ENCODE measurements at regions not wholly inside any gene's neighbourhood (a gene's known extent, or its start where the extent isn't known, plus 50 kb on each side); places are given as distances from the start of the nearest gene placed in this dataset.
A peak's percentile ranks its signal among the peaks of the same experiment; 100 is the strongest.

GRCh38 chr18:5640939-5641338, 97.1 kb upstream of the EPB41L3 start:
- DNase-seq (ENCODE audit: low spot score): no peak

- DNase-seq (ENCODE audit: low spot score): no peak
Measured at GRCh38 chr18:5639131-5639530, 95.3 kb upstream of the EPB41L3 start.

DNA sequence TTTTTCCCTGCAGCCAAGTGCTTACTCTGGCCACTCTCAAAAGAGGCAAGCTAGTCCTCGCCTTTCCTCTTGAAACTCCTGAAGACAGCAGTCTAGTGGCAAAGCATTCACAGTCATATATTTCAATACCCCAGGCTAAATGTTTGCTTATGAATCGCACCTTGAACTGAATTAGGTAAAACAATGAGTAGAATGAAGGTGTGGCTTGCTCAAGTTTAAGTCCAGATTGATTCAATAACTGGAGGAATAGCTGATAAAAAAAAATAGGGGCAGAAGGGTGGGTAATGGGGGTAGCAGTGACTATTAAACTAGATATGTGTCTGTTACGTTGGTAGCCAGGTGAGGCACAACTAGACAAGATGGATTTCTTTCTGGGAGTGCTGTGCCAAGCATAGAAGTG, 88.2 kb upstream of the EPB41L3 start:
- no peak for DNase-seq (ENCODE audit: low spot score)

DNA sequence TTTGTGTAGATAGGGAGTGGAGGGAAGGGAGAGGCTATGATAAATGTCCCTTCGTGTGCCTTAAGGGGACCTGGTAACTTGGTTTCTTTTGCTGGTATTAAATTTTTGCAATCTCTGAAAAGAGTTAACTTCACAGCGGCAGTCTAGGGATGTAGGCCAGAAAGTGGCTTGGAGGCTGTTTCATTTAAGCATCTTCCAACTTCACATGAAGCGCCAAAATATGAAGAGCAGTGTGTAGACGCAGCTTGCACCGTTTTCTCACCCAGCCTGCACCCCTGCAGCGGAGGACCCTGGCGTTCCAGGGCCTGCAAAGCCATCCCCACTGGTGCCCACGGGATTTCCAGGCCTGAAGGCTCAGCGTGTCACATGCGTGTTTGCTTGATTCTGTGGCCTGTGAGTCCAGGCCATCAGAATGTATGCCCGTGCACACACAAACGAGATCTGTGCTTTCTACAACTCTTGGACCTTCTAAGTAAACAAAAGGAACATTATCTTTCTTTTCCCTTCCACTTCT, 87.2 kb upstream of the EPB41L3 start:
- no peak for DNase-seq (ENCODE audit: low spot score)

- no peak for DNase-seq (ENCODE audit: low spot score)
Measured at GRCh38 chr18:5630057-5630899, 86.5 kb upstream of the EPB41L3 start.

DNA sequence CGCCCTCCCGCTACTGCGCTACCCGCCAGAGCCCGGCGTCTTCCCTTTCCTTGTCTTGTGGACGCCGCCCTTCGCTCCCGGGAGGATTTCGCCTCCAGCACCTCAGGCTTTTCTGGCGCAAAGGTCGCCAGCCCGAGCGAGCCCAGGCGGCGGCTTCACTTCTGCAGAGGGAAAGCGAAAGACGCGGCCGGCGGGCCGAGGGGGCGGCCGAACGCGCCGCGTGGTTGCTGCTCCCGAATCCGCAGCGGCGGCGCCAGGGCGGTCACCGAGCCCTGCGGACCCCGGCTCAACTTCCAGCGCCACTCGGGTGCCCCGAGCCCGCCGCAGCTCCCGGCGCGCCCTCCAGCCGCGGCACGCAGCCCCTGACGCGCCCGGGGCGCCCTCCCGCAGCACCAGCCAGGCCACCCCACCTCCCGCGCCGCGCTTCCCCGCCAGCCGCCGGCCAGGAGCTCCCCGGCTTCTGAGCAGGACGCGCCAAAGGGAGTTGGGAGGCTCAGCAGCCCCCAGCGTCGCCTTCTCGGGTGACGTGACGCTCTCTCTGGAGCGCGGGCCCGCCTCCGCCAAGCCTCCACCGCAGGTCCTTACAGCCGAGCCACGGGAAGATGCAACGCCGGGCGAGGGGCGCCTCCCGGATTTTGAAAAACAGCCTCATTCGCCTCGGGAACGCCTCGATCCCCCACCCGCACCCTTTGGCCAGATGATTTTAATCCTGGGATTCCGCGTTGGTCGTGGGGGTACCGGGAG, 84.9 kb upstream of the EPB41L3 start:
- DNase-seq (ENCODE audit: low spot score): no peak

GRCh38 chr18:5627776-5628511, 84.1 kb upstream of the EPB41L3 start:
- no peak for DNase-seq (ENCODE audit: low spot score)

GRCh38 chr18:5626130-5626880, 82.5 kb upstream of the EPB41L3 start:
- no peak for DNase-seq (ENCODE audit: low spot score)

DNA sequence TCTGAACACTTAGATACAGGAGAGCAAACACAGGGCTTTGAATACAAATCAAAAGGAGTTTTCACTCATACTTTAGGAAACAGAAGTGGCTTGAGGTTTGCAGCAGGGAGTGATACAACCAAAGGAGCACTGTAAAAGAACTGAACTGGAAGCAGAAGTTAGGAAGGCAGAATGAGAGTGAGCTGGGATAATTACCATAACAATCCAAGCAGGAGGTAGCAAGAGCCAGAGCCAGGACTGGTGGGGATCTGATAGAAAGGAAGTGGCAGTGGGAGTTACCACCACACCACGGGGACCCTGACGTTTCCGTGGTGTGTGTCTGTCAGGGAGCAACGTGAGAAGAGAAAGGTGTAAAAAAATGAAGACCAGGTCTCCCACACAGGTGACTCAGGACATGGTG, 81.3 kb upstream of the EPB41L3 start:
- DNase-seq (ENCODE audit: low spot score): no peak

DNA sequence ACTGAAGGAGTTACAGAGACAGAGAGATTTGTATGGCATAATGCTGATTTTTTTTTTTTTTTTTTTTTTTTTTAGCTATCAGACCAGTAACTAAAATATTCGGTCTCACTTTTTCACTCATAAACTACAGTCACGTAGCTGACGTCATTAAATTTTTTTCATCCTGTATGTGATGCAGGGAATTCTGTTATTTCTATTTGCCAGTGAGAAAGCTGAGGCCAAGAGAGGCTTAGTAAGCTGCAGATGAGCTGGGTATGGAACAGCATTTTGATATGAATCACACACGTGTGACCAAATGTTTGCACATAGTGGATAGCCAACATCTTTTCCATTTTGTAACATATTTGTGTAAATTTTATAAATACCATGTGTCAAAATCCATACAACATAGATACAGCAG, 79.1 kb upstream of the EPB41L3 start:
- no peak for DNase-seq (ENCODE audit: low spot score)

DNA sequence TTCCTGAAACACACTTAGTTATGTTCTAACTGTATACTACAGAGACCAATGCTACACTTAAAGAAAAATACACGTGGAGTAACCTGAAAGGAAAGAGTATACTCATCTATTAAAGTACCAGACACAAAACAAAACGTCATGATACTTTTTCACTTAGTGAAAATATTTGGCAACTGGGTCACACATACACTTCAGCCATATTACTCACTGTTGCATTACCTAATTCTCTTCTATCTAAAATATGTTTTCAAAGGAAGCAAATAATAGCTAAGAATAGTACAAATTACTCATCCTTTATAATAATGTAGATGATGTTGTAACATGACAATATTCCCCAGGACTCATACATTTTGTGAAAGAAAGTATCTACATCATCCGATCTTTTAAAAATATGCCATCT, 76.5 kb upstream of the EPB41L3 start:
- no peak for DNase-seq (ENCODE audit: low spot score)

DNA sequence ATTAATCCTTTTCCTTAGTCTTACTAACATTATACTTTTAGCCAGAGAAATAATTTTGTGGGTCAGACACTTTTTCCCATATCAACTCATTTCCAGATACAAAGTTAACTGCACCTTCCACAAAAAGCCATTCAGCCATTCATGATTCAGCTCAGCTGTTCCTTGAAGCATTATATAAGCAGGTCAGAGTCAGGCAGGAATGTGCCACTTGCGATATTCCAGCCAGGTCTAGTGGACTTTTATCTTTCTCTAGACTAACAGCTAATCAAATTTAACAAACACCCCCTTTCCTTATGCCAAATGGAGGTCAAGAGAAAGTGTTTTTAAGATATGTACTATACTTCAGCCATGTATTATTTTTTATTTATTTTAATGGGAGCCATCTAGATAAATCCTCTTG, 75.6 kb upstream of the EPB41L3 start:
- no peak for DNase-seq (ENCODE audit: low spot score)

GRCh38 chr18:5618047-5618688, 74.4 kb upstream of the EPB41L3 start:
- DNase-seq (ENCODE audit: low spot score): no peak

- no peak for DNase-seq (ENCODE audit: low spot score)
Measured at GRCh38 chr18:5611221-5611620, 67.4 kb upstream of the EPB41L3 start.

GRCh38 chr18:5608846-5609245, 65.0 kb upstream of the EPB41L3 start:
- DNase-seq (ENCODE audit: low spot score): no peak

DNA sequence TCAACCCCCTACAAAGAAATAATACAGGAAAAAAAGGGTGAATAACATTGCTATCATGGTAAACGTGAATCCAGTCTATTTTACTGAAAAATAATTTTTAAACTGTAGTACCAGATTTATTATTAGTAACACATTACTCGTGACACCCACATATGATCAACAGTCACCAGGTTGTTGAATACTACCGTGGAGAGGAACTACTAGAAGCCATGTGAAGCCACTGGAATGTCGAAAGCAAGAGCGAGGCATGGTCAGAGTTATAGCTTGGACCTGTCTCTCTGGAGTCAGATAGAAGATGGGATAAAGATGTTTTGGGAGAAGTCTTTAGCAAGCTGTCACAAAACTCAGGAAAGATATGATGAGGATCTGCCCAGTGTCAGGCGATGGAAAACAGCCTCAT, 63.2 kb upstream of the EPB41L3 start:
- DNase-seq (ENCODE audit: low spot score): no peak

DNA sequence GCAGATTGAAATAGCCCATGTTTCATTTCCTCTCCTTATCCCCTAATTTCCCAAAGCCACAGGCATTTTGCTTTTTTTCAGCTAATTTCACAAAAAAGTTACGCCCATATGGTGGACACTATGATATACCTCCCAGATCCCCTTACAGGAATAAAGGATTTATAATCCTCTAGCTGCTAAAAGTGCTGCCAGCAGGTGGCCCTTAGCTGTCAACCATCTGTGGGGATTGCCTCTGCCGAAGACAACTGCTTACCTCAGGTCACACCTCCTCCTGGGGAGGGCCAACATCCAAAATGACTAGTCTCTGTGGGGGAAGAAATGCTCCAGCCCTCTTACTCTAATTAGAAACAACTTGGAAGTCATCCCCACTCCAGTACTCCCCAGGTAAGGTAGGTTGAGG, 61.0 kb upstream of the EPB41L3 start:
- no peak for DNase-seq (ENCODE audit: low spot score)

- no peak for DNase-seq (ENCODE audit: low spot score)
Measured at GRCh38 chr18:5603153-5603552, 59.4 kb upstream of the EPB41L3 start.

DNA sequence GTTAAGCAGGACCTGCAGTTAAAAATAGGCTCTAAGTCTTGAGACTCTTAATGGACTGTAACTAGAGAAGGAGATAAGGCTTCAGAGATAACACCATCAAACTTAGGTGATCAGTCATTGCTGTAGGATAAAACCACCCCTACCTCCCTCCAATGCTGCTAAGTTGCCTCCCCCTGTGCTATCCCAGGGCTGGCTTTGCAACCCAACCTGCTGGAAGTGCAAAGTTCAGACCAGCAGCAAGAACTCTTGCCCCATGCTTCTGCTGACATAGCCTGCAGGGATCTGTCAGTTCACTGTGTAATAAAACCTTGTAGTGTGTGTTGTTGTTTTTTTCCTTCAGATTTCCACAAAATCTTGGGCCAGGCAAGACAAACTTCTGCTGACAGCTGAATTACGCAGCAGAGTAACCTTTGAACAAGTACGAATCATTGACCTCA, 57.4 kb upstream of the EPB41L3 start:
- DNase-seq (ENCODE audit: low spot score): no peak

GRCh38 chr18:5600378-5601071, 56.7 kb upstream of the EPB41L3 start:
- peak; percentile 29 for DNase-seq (ENCODE audit: low spot score)

GRCh38 chr18:5596585-5596984, 52.8 kb upstream of the EPB41L3 start:
- no peak for DNase-seq (ENCODE audit: low spot score)
